ENCODE measurements at regions not wholly inside any gene's neighbourhood (a gene's known extent, or its start where the extent isn't known, plus 50 kb on each side); places are given as distances from the start of the nearest gene placed in this dataset.

DNA sequence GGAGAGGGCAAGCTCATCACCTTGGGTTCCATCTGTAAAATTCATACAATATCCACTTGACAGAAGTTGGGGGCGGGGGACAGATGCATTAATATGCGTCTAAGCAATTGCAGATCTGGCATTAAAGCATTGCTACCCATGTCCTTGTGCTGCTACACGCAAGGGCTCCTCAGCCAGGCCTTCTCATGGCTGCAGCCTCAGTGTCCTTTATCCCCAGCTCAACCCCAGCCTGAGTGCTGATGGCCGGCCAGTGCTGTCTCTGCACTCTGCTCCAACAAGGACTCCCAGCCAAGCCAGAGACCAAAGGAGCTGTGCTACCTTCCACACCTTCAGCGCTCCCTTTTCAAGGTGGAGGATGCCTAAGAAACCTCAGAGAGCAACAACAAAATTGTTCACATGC, 188.5 kb upstream of the STXBP5 start:
- TF ChIP-seq, protein P1, sequence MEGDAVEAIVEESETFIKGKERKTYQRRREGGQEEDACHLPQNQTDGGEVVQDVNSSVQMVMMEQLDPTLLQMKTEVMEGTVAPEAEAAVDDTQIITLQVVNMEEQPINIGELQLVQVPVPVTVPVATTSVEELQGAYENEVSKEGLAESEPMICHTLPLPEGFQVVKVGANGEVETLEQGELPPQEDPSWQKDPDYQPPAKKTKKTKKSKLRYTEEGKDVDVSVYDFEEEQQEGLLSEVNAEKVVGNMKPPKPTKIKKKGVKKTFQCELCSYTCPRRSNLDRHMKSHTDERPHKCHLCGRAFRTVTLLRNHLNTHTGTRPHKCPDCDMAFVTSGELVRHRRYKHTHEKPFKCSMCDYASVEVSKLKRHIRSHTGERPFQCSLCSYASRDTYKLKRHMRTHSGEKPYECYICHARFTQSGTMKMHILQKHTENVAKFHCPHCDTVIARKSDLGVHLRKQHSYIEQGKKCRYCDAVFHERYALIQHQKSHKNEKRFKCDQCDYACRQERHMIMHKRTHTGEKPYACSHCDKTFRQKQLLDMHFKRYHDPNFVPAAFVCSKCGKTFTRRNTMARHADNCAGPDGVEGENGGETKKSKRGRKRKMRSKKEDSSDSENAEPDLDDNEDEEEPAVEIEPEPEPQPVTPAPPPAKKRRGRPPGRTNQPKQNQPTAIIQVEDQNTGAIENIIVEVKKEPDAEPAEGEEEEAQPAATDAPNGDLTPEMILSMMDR (IDR thresholded peaks at IDR 0.05), result no peak
- no peak for TF ChIP-seq EZH2 (IDR thresholded peaks at IDR 0.05; ENCODE audit: borderline replicate concordance, insufficient read depth, low read depth, low read length, poor library complexity, severe bottlenecking)

Measured in B cell (primary cell).